GM12878 (cell line): ENCODE measurements at regions not wholly inside any gene's neighbourhood (a gene's known extent, or its start where the extent isn't known, plus 50 kb on each side); places are given as distances from the start of the nearest gene placed in this dataset.

ENCODE experiments used
- ATAC-seq: fragments of 200-7000 bp; cut with Tn5 transposase; 3 replicates; pipeline ENCODE4 v1.9.1; 2020; ENCODE audit warnings: mild to moderate bottlenecking, moderate library complexity
- BruUV-seq: library from RNA; stranded (reverse); fragments of 400-500 nt; replicated peaks from 2 replicates; lab custom pipeline; 2021; lab: Mats Ljungman, UMichigan
- CTCF ChIA-PET: fragments of 300-600 bp; sonication (Branson Sonifier 250); formaldehyde crosslinking; extraction: SDS; loops from one replicate; lab custom pipeline; 2021; ENCODE audit warnings: inconsistent platforms; lab: Yijun Ruan, JAX
- POLR2A ChIA-PET: fragments of 350-600 bp; formaldehyde crosslinking; extraction: SDS; loops from one replicate; lab custom pipeline; 2021; ENCODE audit warnings: inconsistent platforms; lab: Charles Lee
- RAD21 ChIA-PET: fragments of 300-600 bp; sonication (Branson Sonifier 250); formaldehyde crosslinking; loops from one replicate; lab custom pipeline; 2023; ENCODE audit warnings: antibody characterized with exemption; ENCODE audit not compliant: unreplicated experiment; lab: Charles Lee
- SMC1A ChIA-PET: fragments of 300-600 bp; sonication (Branson Sonifier 250); formaldehyde crosslinking; loops from one replicate; lab custom pipeline; 2023; ENCODE audit not compliant: unreplicated experiment, uncharacterized antibody; lab: Charles Lee
- DNase-seq: peaks from one replicate; pipeline ENCODE4 v3.0.0-alpha.2; 2011; ENCODE audit warnings: low read depth, low spot score
- FAIRE-seq: peaks from 3 replicates; lab custom pipeline; 2011; peaks lifted over from hg19 to GRCh38; lab: Jason Lieb, UNC
- H2AFZ ChIP-seq: 2 replicates; pipeline ENCODE4 v1.6.0; 2011; ENCODE audit warnings: low read depth, low read length, control low read depth; ENCODE audit not compliant: control insufficient read depth
- H3K27ac ChIP-seq: 2 replicates; pipeline ENCODE4 v1.5.1; 2011; ENCODE audit warnings: control low read depth; ENCODE audit not compliant: control insufficient read depth, insufficient read depth
- H3K27me3 ChIP-seq, 2 experiments: replicated peaks in 1 of 2; 2 replicates each; pipeline versions ENCODE4 v1.6.0 to v1.6.1; 2011; ENCODE audit warnings: low read length in 1 of 2; ENCODE audit not compliant: control insufficient read depth in 2 of 2, insufficient read depth in 2 of 2
- H3K36me3 ChIP-seq, 2 experiments: 2 replicates each; pipeline ENCODE4 v1.5.1; 2011; ENCODE audit warnings: low read length in 1 of 2; ENCODE audit not compliant: control insufficient read depth in 2 of 2, insufficient read depth in 2 of 2
- H3K4me1 ChIP-seq: 2 replicates; pipeline ENCODE4 v1.6.1; 2011; ENCODE audit warnings: mild to moderate bottlenecking, low read length, moderate library complexity, mixed read lengths; ENCODE audit not compliant: control insufficient read depth, insufficient read depth
- H3K4me2 ChIP-seq: 2 replicates; pipeline ENCODE4 v1.6.0; 2011; ENCODE audit warnings: control low read depth; ENCODE audit not compliant: control insufficient read depth, insufficient read depth
- H3K4me3 ChIP-seq: fragments of 200-600 bp; sonication (generic); 2 replicates; pipeline ENCODE4 v1.5.1; 2016
- H3K79me2 ChIP-seq: 2 replicates; pipeline ENCODE4 v1.6.0; 2011; ENCODE audit warnings: low read length; ENCODE audit not compliant: control insufficient read depth, insufficient read depth
- H3K9ac ChIP-seq: 2 replicates; pipeline ENCODE4 v1.8.0; 2011; ENCODE audit warnings: low read length, control low read depth, mixed read lengths; ENCODE audit not compliant: control insufficient read depth, insufficient read depth
- H3K9me3 ChIP-seq: replicated peaks from 3 replicates; pipeline ENCODE4 v1.5.1; 2011; ENCODE audit warnings: mild to moderate bottlenecking, low read length; ENCODE audit not compliant: control insufficient read depth, insufficient read depth
- H4K20me1 ChIP-seq: 2 replicates; pipeline ENCODE4 v1.6.0; 2011; ENCODE audit not compliant: control insufficient read depth, insufficient read depth
- CHD4 ChIP-seq: fragments of 200-600 bp; sonication (generic); IDR thresholded peaks from 2 replicates; pipeline ENCODE4 v1.6.1; 2016; ENCODE audit warnings: mild to moderate bottlenecking
- CREM ChIP-seq: IDR thresholded peaks from 2 replicates; pipeline ENCODE4 v1.6.1; 2014; ENCODE audit warnings: antibody characterized with exemption, low read depth
- KDM1A ChIP-seq: fragments of 200-600 bp; sonication (generic); IDR thresholded peaks from 2 replicates; pipeline ENCODE4 v1.6.1; 2016; ENCODE audit warnings: borderline replicate concordance
- NRF1 ChIP-seq: conservative IDR thresholded peaks from 2 replicates; pipeline ENCODE4 v1.6.1; 2011; ENCODE audit warnings: mild to moderate bottlenecking, low read depth, low read length, improper control_type of control experiment
- RFX5 ChIP-seq: IDR thresholded peaks from 2 replicates; pipeline ENCODE4 v1.6.1; 2011; ENCODE audit warnings: low read depth, low read length, improper control_type of control experiment
- WGBS: methylation state at CpG from one replicate; pipeline ENCODE4 v1.1.6; 2016; ENCODE audit warnings: low lambda C conversion rate; ENCODE audit not compliant: insufficient replicate concordance, insufficient coverage; ENCODE audit errors: missing lambda C conversion rate; 5-methylcytosine and 5-hydroxymethylcytosine counted together
- in situ Hi-C: fragments of 300-500 bp; cut with MboI; formaldehyde crosslinking; loops from 9 replicates; pipeline ENCODE4 v1.14.3; 2018; ENCODE audit warnings: mixed read lengths
- intact Hi-C: fragments of 100-400 bp; cut with micrococcal nuclease; formaldehyde crosslinking; loops from one replicate; pipeline ENCODE4 v1.14.2; 2022; ENCODE audit not compliant: unreplicated experiment
- TF ChIP-seq, protein P1 (sequence below): fragments of 450-650 bp; formaldehyde crosslinking; IDR thresholded peaks from 2 replicates; pipeline ENCODE4 v1.5.0; 2022; ENCODE audit warnings: mild to moderate bottlenecking, missing genetic modification characterization

DNA sequence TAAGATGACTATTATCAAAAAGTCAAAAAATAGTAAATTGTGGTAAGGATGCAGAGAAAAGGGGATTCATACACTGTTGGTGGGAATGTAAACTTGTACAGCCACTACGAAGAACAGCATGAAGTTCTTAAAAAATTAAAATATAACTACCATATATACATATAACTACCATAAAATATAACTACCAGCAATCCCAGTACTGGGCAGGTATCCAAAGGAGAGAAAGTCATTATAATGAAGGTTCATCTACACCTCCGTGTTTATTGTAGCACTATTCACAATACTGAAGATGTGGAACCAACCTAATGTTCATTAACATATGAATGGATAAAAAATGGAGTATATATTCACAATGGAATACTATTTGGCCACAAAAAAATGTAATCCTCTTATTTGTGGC is 360.9 kb upstream of the CT83 start:
- POLR2A ChIA-PET: no interaction called here

More for the DNA sequence above, 360.9 kb upstream of the CT83 start:
- DNase-seq (no peak), ATAC-seq (no peak)
- Histone ChIP-seq H3K4me1 (no peaks in the 10 kb centered on the region), H4K20me1 (no peaks in the 10 kb centered on the region)
- WGBS: 4% methylated on average over 2 of the region's 2 CpGs
- no peak for TF ChIP-seq KDM1A
- no peak for TF ChIP-seq CREM
- TF ChIP-seq NRF1: no peak
- no peak for TF ChIP-seq RFX5
- TF ChIP-seq CHD4: no peak
- TF ChIP-seq, protein P1, sequence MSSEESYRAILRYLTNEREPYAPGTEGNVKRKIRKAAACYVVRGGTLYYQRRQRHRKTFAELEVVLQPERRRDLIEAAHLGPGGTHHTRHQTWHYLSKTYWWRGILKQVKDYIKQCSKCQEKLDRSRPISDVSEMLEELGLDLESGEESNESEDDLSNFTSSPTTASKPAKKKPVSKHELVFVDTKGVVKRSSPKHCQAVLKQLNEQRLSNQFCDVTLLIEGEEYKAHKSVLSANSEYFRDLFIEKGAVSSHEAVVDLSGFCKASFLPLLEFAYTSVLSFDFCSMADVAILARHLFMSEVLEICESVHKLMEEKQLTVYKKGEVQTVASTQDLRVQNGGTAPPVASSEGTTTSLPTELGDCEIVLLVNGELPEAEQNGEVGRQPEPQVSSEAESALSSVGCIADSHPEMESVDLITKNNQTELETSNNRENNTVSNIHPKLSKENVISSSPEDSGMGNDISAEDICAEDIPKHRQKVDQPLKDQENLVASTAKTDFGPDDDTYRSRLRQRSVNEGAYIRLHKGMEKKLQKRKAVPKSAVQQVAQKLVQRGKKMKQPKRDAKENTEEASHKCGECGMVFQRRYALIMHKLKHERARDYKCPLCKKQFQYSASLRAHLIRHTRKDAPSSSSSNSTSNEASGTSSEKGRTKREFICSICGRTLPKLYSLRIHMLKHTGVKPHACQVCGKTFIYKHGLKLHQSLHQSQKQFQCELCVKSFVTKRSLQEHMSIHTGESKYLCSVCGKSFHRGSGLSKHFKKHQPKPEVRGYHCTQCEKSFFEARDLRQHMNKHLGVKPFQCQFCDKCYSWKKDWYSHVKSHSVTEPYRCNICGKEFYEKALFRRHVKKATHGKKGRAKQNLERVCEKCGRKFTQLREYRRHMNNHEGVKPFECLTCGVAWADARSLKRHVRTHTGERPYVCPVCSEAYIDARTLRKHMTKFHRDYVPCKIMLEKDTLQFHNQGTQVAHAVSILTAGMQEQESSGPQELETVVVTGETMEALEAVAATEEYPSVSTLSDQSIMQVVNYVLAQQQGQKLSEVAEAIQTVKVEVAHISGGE (CRISPR knock-in tag): no peak
- TF ChIP-seq, all 136 proteins: peak for 0
- CTCF ChIA-PET: interaction anchor here (0.7 kb wide), 1 partner anchor 23 kb away, joined by 3 read pairs; no protein-coding TSS in a partner anchor
- intact Hi-C loops (no loop called here), in situ Hi-C loops (no loop called here)
- FAIRE-seq: no peak
- RAD21 ChIA-PET: no interaction called here
- Histone ChIP-seq H3K27me3 (no peaks in the 10 kb centered on the region), H3K4me3 (no peak overlapping the region), H3K79me2 (no peaks in the 10 kb centered on the region), H2AFZ (no peak overlapping the region), H3K36me3 (no peaks in the 10 kb centered on the region), H3K27ac (no peak overlapping the region), H3K4me2 (no peak overlapping the region), H3K9ac (no peak overlapping the region), H3K9me3 (no peaks in the 10 kb centered on the region)
- no TSS peak for BruUV-seq
- SMC1A ChIA-PET: no interaction called here
